ENCODE measurements at regions not wholly inside any gene's neighbourhood (a gene's known extent, or its start where the extent isn't known, plus 50 kb on each side); places are given as distances from the start of the nearest gene placed in this dataset.

DNA sequence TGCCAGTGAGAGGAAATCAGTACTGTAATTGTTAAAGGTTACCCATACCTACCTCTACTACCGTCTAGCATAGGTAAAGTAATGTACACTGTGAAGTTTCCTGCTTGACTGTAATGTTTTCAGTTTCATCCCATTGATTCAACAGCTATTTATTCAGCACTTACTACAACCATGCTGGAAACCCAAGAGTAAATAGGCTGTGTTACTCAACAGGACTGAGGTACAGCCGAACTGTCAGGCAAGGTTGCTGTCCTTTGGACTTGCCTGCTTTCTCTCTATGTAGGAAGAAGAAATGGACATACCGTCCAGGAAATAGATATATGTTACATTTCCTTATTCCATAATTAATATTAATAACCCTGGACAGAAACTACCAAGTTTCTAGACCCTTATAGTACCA is 265.5 kb downstream of the NR2F2 start:
- Histone ChIP-seq H3K27me3 (ENCODE audit: control insufficient read depth, extremely low read depth, insufficient read depth, low read length) (no peaks in the 10 kb centered on the region), H3K4me1 (ENCODE audit: control insufficient read depth, extremely low read depth, insufficient read depth, low read length) (no peaks in the 10 kb centered on the region)
- no peak for TF ChIP-seq EZH2 (IDR thresholded peaks at IDR 0.05; ENCODE audit: low read length)

DNA sequence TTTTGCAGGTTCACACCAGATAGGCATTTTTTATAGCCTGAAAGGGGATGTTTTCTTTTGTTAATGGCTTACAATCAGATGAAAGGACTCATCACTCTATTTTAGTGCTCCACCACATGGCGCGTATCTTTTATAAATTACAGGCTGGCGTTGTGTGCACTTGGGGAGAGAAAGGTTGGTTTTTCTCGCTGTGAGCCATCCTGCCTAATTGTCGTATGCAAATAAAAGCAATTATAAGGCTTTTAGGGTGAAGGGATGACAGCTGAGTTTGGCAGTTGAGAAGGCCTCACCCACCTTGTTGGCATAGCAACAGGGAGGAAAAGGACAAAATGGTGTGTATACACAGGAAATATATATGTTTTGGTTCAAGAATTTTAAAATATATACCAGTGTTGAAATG is 268.0 kb downstream of the NR2F2 start:
- H3K9me3 ChIP-seq (ENCODE audit: control insufficient read depth, low read depth, low read length) = no peaks in the 10 kb centered on the region
- no peaks in the 10 kb centered on the region for H4K20me1 ChIP-seq (ENCODE audit: control insufficient read depth, extremely low read depth, insufficient read depth, low read length)
- DNase-seq (ENCODE audit: low read depth, low spot score) (no peak), FAIRE-seq (no peak)
- no peak overlapping the region for H2AFZ ChIP-seq (ENCODE audit: control insufficient read depth, low read length)
- H3K9me1 ChIP-seq (ENCODE audit: control insufficient read depth, extremely low read depth, insufficient read depth, low read length) = no peaks in the 10 kb centered on the region
- H3K27ac ChIP-seq (ENCODE audit: control insufficient read depth, insufficient read depth, low read length) = no peak overlapping the region
- H3K9ac ChIP-seq (ENCODE audit: control insufficient read depth, extremely low read depth, insufficient read depth, low read length) = no peak overlapping the region
- dilution Hi-C loops (cut with MboI; ENCODE audit: extremely low pct_ligation_motif_present, low sequenced_read_pairs) = no loop called here
- no peak for TF ChIP-seq EZH2 (IDR thresholded peaks at IDR 0.05; ENCODE audit: low read length)
- TF ChIP-seq, protein P1, sequence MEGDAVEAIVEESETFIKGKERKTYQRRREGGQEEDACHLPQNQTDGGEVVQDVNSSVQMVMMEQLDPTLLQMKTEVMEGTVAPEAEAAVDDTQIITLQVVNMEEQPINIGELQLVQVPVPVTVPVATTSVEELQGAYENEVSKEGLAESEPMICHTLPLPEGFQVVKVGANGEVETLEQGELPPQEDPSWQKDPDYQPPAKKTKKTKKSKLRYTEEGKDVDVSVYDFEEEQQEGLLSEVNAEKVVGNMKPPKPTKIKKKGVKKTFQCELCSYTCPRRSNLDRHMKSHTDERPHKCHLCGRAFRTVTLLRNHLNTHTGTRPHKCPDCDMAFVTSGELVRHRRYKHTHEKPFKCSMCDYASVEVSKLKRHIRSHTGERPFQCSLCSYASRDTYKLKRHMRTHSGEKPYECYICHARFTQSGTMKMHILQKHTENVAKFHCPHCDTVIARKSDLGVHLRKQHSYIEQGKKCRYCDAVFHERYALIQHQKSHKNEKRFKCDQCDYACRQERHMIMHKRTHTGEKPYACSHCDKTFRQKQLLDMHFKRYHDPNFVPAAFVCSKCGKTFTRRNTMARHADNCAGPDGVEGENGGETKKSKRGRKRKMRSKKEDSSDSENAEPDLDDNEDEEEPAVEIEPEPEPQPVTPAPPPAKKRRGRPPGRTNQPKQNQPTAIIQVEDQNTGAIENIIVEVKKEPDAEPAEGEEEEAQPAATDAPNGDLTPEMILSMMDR (optimal IDR thresholded peaks at IDR 0.05 in 1 of 3, IDR thresholded peaks at IDR 0.05 in 1 of 3, conservative IDR thresholded peaks at IDR 0.05 in 1 of 3; ENCODE audit: extremely low read depth in 1 of 3, insufficient read depth in 2 of 3, low read length in 3 of 3) = no peak
- H3K4me3 ChIP-seq (ENCODE audit: control insufficient read depth in 2 of 3, extremely low read depth in 1 of 3, insufficient read depth in 2 of 3, low read depth in 1 of 3, low read length in 3 of 3) = no peak overlapping the region
- H3K4me2 ChIP-seq (ENCODE audit: control insufficient read depth, extremely low read depth, insufficient read depth, low read depth, low read length) = no peak overlapping the region
- H3K36me3 ChIP-seq (ENCODE audit: control insufficient read depth in 2 of 2, extremely low read depth in 1 of 2, insufficient read depth in 2 of 2, low read length in 2 of 2) = no peaks in the 10 kb centered on the region
- no peaks in the 10 kb centered on the region for H3K4me1 ChIP-seq (ENCODE audit: control insufficient read depth, extremely low read depth, insufficient read depth, low read length)
- no peaks in the 10 kb centered on the region for H3K79me2 ChIP-seq (ENCODE audit: control insufficient read depth, insufficient read depth, low read length)
- no peaks in the 10 kb centered on the region for H3K27me3 ChIP-seq (ENCODE audit: control insufficient read depth, extremely low read depth, insufficient read depth, low read length)

More for the DNA sequence above, 265.5 kb downstream of the NR2F2 start:
- no peaks in the 10 kb centered on the region for H3K9me1 ChIP-seq (ENCODE audit: control insufficient read depth, extremely low read depth, insufficient read depth, low read length)
- H4K20me1 ChIP-seq (ENCODE audit: control insufficient read depth, extremely low read depth, insufficient read depth, low read length) = no peaks in the 10 kb centered on the region
- no peak overlapping the region for H2AFZ ChIP-seq (ENCODE audit: control insufficient read depth, low read length)
- no peaks in the 10 kb centered on the region for H3K79me2 ChIP-seq (ENCODE audit: control insufficient read depth, insufficient read depth, low read length)
- FAIRE-seq (no peak), DNase-seq (ENCODE audit: low read depth, low spot score) (no peak)
- no peak overlapping the region for H3K9ac ChIP-seq (ENCODE audit: control insufficient read depth, extremely low read depth, insufficient read depth, low read length)
- no peak overlapping the region for H3K4me2 ChIP-seq (ENCODE audit: control insufficient read depth, extremely low read depth, insufficient read depth, low read depth, low read length)
- H3K9me3 ChIP-seq (ENCODE audit: control insufficient read depth, low read depth, low read length) = no peaks in the 10 kb centered on the region
- dilution Hi-C loops (cut with MboI; ENCODE audit: extremely low pct_ligation_motif_present, low sequenced_read_pairs) = no loop called here
- no peaks in the 10 kb centered on the region for H3K36me3 ChIP-seq (ENCODE audit: control insufficient read depth in 2 of 2, extremely low read depth in 1 of 2, insufficient read depth in 2 of 2, low read length in 2 of 2)
- H3K27ac ChIP-seq (ENCODE audit: control insufficient read depth, insufficient read depth, low read length) = no peak overlapping the region
- no peak overlapping the region for H3K4me3 ChIP-seq (ENCODE audit: control insufficient read depth in 2 of 3, extremely low read depth in 1 of 3, insufficient read depth in 2 of 3, low read depth in 1 of 3, low read length in 3 of 3)

DNA sequence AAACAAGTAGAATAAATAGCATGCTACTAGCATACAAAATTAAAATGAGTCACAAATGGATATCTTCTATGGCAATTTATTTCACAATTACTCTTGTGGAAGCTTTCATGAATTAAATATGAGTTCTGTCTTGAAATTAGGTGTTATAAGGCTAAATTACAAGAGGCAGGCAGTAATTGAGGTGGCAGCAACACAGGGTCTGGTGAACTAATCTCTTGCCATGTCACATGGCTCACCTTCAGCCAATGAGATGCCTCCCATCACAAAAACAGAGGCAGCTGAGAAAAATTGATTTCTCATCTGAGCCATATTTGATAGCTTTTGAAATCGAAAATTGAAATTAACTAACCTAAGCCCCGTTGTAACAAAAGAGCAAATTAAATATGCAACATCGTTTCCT is 268.8 kb downstream of the NR2F2 start:
- H3K4me2 ChIP-seq (ENCODE audit: control insufficient read depth, extremely low read depth, insufficient read depth, low read depth, low read length) = no peak overlapping the region
- no peaks in the 10 kb centered on the region for H3K9me3 ChIP-seq (ENCODE audit: control insufficient read depth, low read depth, low read length)
- H3K9ac ChIP-seq (ENCODE audit: control insufficient read depth, extremely low read depth, insufficient read depth, low read length) = no peak overlapping the region
- H3K27me3 ChIP-seq (ENCODE audit: control insufficient read depth, extremely low read depth, insufficient read depth, low read length) = no peaks in the 10 kb centered on the region
- H2AFZ ChIP-seq (ENCODE audit: control insufficient read depth, low read length) = no peak overlapping the region
- H3K9me1 ChIP-seq (ENCODE audit: control insufficient read depth, extremely low read depth, insufficient read depth, low read length) = no peaks in the 10 kb centered on the region
- FAIRE-seq = no peak
- dilution Hi-C loops (cut with MboI; ENCODE audit: extremely low pct_ligation_motif_present, low sequenced_read_pairs) = no loop called here
- H3K4me3 ChIP-seq (ENCODE audit: control insufficient read depth in 2 of 3, extremely low read depth in 1 of 3, insufficient read depth in 2 of 3, low read depth in 1 of 3, low read length in 3 of 3) = no peak overlapping the region
- H3K27ac ChIP-seq (ENCODE audit: control insufficient read depth, insufficient read depth, low read length) = no peak overlapping the region
- TF ChIP-seq EZH2 (IDR thresholded peaks at IDR 0.05; ENCODE audit: low read length) = no peak
- TF ChIP-seq, protein P1 (optimal IDR thresholded peaks at IDR 0.05 in 1 of 3, IDR thresholded peaks at IDR 0.05 in 1 of 3, conservative IDR thresholded peaks at IDR 0.05 in 1 of 3; ENCODE audit: extremely low read depth in 1 of 3, insufficient read depth in 2 of 3, low read length in 3 of 3) = no peak
- no peaks in the 10 kb centered on the region for H3K4me1 ChIP-seq (ENCODE audit: control insufficient read depth, extremely low read depth, insufficient read depth, low read length)
- no peaks in the 10 kb centered on the region for H4K20me1 ChIP-seq (ENCODE audit: control insufficient read depth, extremely low read depth, insufficient read depth, low read length)
- DNase-seq (ENCODE audit: low read depth, low spot score) = no peak
- H3K36me3 ChIP-seq (ENCODE audit: control insufficient read depth in 2 of 2, extremely low read depth in 1 of 2, insufficient read depth in 2 of 2, low read length in 2 of 2) = no peaks in the 10 kb centered on the region
- no peaks in the 10 kb centered on the region for H3K79me2 ChIP-seq (ENCODE audit: control insufficient read depth, insufficient read depth, low read length)
